SK-N-SH (cell line): ENCODE measurements at regions not wholly inside any gene's neighbourhood (a gene's known extent, or its start where the extent isn't known, plus 50 kb on each side); places are given as distances from the start of the nearest gene placed in this dataset.

Experiments used
- CTCF ChIA-PET: fragments of 300-600, 350-600 bp; formaldehyde crosslinking; extraction: SDS; loops from one replicate; lab custom pipeline; 2021; lab: Yijun Ruan, JAX
- POLR2A ChIA-PET: fragments of 350-600 bp; sonication (Branson Sonifier 250); formaldehyde crosslinking; extraction: SDS; loops from one replicate; lab custom pipeline; 2020; ENCODE audit warnings: antibody characterized with exemption, inconsistent platforms; lab: Yijun Ruan, JAX
- DNase-seq: peaks from one replicate; pipeline ENCODE4 v3.0.0; 2012
- H2AFZ ChIP-seq: fragments of 200-600 bp; sonication (generic); 2 replicates; pipeline ENCODE4 v1.8.1; 2016; ENCODE audit warnings: antibody characterized with exemption, mild to moderate bottlenecking, low read depth
- H3F3A ChIP-seq: fragments of 200-600 bp; sonication (generic); replicated peaks from 2 replicates; pipeline ENCODE3; 2016; ENCODE audit warnings: antibody characterized with exemption, mild to moderate bottlenecking; ENCODE audit not compliant: insufficient read depth
- H3K27ac ChIP-seq, 2 experiments: fragments of 200-500 bp in 1 of 2; fragments of 200-600 bp in 1 of 2; sonication (Bioruptor generic) in 1 of 2; sonication (generic), shearing (Covaris generic) in 1 of 2; 2 replicates each; pipeline versions ENCODE4 v1.5.1 to v1.6.1; 2014 to 2016; ENCODE audit warnings: low read depth in 2 of 2, inconsistent platforms in 1 of 2, low read length in 1 of 2, mild to moderate bottlenecking in 1 of 2, mixed read lengths in 1 of 2
- H3K27me3 ChIP-seq: fragments of 200-600 bp; sonication (generic), shearing (Covaris generic); 2 replicates; pipeline ENCODE4 v1.6.1; 2016; ENCODE audit warnings: mixed run types; ENCODE audit not compliant: insufficient read depth
- H3K36me3 ChIP-seq, 2 experiments: fragments of 200-500 bp in 1 of 2; fragments of 200-600 bp in 1 of 2; sonication (Bioruptor generic) in 1 of 2; sonication (generic) in 1 of 2; replicated peaks in 1 of 2; 2 replicates each; pipeline versions ENCODE3 to v1.5.1; 2014 to 2016; ENCODE audit warnings: low read length in 1 of 2, mild to moderate bottlenecking in 1 of 2; ENCODE audit not compliant: insufficient read depth in 2 of 2, control insufficient read depth in 1 of 2
- H3K4me1 ChIP-seq, 2 experiments: fragments of 200-500 bp in 1 of 2; fragments of 200-600 bp in 1 of 2; sonication (Bioruptor generic) in 1 of 2; sonication (generic), shearing (Covaris generic) in 1 of 2; 2 replicates each; pipeline versions ENCODE4 v1.5.1 to v1.6.1; 2014 to 2016; ENCODE audit warnings: low read depth in 1 of 2, low read length in 1 of 2, mixed run types in 1 of 2; ENCODE audit not compliant: insufficient read depth in 2 of 2, control insufficient read depth in 1 of 2
- H3K4me2 ChIP-seq: fragments of 200-600 bp; sonication (generic), shearing (Covaris generic); 2 replicates; pipeline ENCODE4 v1.6.1; 2017; ENCODE audit warnings: mixed run types
- H3K4me3 ChIP-seq, 2 experiments: fragments of 200-500 bp in 1 of 2; fragments of 200-600 bp in 1 of 2; sonication (Bioruptor generic) in 1 of 2; sonication (generic), shearing (Covaris generic) in 1 of 2; 2 replicates each; pipeline versions ENCODE4 v1.5.1 to v1.8.1; 2014 to 2016; ENCODE audit warnings: low read depth in 2 of 2, inconsistent platforms in 1 of 2, low read length in 1 of 2, mild to moderate bottlenecking in 1 of 2, mixed read lengths in 1 of 2, moderate library complexity in 1 of 2
- H3K79me2 ChIP-seq: fragments of 200-600 bp; sonication (generic); 2 replicates; pipeline ENCODE4 v1.8.1; 2017; ENCODE audit warnings: mild to moderate bottlenecking; ENCODE audit not compliant: insufficient read depth
- H3K9ac ChIP-seq: fragments of 200-600 bp; sonication (generic); 2 replicates; pipeline ENCODE4 v1.6.1; 2017; ENCODE audit warnings: mixed run types
- H3K9me2 ChIP-seq: fragments of 200-600 bp; sonication (generic); 2 replicates; pipeline ENCODE4 v1.6.1; 2017; ENCODE audit warnings: mixed run types
- H3K9me3 ChIP-seq: fragments of 200-600 bp; sonication (generic); 2 replicates; pipeline ENCODE4 v1.6.1; 2017; ENCODE audit warnings: mixed run types, mild to moderate bottlenecking, moderate library complexity
- H4K20me1 ChIP-seq: fragments of 200-600 bp; sonication (generic); 2 replicates; pipeline ENCODE4 v1.6.1; 2017; ENCODE audit warnings: mild to moderate bottlenecking, mixed run types; ENCODE audit not compliant: insufficient read depth
- CHD2 ChIP-seq: fragments of 150-350 bp; IDR thresholded peaks from 2 replicates; pipeline ENCODE4 v1.6.1; 2018; ENCODE audit warnings: low read length; ENCODE audit not compliant: partially characterized antibody
- ELF1 ChIP-seq: IDR thresholded peaks from 2 replicates; pipeline ENCODE4 v1.4.0; 2012
- EZH2phosphoT487 ChIP-seq: fragments of 200-600 bp; sonication (generic); IDR thresholded peaks from 2 replicates; pipeline ENCODE4 v1.6.1; 2017; ENCODE audit warnings: low read depth, mixed run types, mild to moderate bottlenecking, antibody characterized with exemption, moderate library complexity, borderline replicate concordance
- FOXM1 ChIP-seq: IDR thresholded peaks from 2 replicates; pipeline ENCODE4 v1.4.0; 2012; ENCODE audit warnings: low read depth, mild to moderate bottlenecking
- GATA2 ChIP-seq: sonication (generic); formaldehyde crosslinking; IDR thresholded peaks from 2 replicates; pipeline ENCODE4 v1.5.0; 2020; ENCODE audit warnings: mild to moderate bottlenecking, missing genetic modification reagents
- JUND ChIP-seq: IDR thresholded peaks from 2 replicates; pipeline ENCODE4 v1.4.0; 2012
- MXI1 ChIP-seq: IDR thresholded peaks from 2 replicates; pipeline ENCODE4 v1.6.1; 2012; ENCODE audit warnings: mild to moderate bottlenecking, low read depth, low read length, improper control_type of control experiment
- RAD21 ChIP-seq: IDR thresholded peaks from 2 replicates; pipeline ENCODE4 v1.6.1; 2012; ENCODE audit warnings: mild to moderate bottlenecking, low read length
- RXRA ChIP-seq: IDR thresholded peaks from 2 replicates; pipeline ENCODE4 v1.4.0; 2012; ENCODE audit warnings: low read depth, mild to moderate bottlenecking, borderline replicate concordance
- SMC3 ChIP-seq: IDR thresholded peaks from 2 replicates; pipeline ENCODE4 v1.6.1; 2012; ENCODE audit warnings: low read depth, low read length, improper control_type of control experiment
- TCF12 ChIP-seq: IDR thresholded peaks from 2 replicates; pipeline ENCODE4 v1.4.0; 2012
- TEAD4 ChIP-seq: IDR thresholded peaks from 2 replicates; pipeline ENCODE4 v1.4.0; 2012; ENCODE audit warnings: mild to moderate bottlenecking, borderline replicate concordance; ENCODE audit not compliant: insufficient read depth
- WGBS: methylation state at CpG from one replicate; pipeline ENCODE4 v1.1.6; 2017; ENCODE audit warnings: low lambda C conversion rate; 5-methylcytosine and 5-hydroxymethylcytosine counted together
- TF ChIP-seq, protein P1 (sequence below): fragments of 150-350 bp; IDR thresholded peaks from 2 replicates; pipeline ENCODE4 v1.6.1; 2016; ENCODE audit warnings: mild to moderate bottlenecking, low read depth, low read length
- TF ChIP-seq, protein P2 (sequence below): fragments of 200-600 bp; sonication (generic); IDR thresholded peaks from 2 replicates; pipeline ENCODE4 v1.6.1; 2017; ENCODE audit warnings: antibody characterized with exemption, mild to moderate bottlenecking, moderate library complexity
- TF ChIP-seq, protein P3 (sequence below): IDR thresholded peaks from 2 replicates; pipeline ENCODE4 v1.6.1; 2012; ENCODE audit warnings: mild to moderate bottlenecking, low read depth, low read length, moderate library complexity
- TF ChIP-seq, protein P4 (sequence below): IDR thresholded peaks from 2 replicates; pipeline ENCODE4; 2012

DNA sequence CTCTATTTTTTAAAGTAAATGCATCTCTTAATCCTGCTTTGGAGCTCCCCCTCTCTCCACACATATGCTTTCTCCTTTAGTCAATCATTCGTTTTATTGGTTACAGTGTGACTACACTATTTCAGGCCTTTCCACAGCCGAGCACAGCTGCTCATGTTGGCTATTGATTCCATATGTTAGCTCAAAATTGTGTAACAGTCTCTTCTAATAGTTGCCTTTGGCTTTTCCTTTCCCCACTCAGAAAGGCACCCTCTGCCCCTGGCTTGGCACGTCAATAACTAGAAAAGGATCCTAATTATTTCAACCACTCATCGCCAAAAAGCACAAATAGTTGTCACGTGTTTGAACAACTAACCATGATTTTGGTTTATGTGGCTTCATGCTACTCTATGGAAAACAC is 410.3 kb upstream of the SLC35B3 start:
- H3K27me3 ChIP-seq: no peaks in the 10 kb centered on the region
- H3K4me1 ChIP-seq: no peaks in the 10 kb centered on the region
- H3K27ac ChIP-seq: no peak overlapping the region
- no peak overlapping the region for H3K4me2 ChIP-seq
- no peak overlapping the region for H2AFZ ChIP-seq
- WGBS: 11% methylated on average over 5 of the region's 5 CpGs
- TF ChIP-seq CHD2 (no peak), SMC3 (no peak), MXI1 (no peak), GATA2 (no peak), EZH2phosphoT487 (no peak), FOXM1 (no peak), RXRA (no peak), TEAD4 (no peak), ELF1 (no peak), TCF12 (no peak), RAD21 (no peak), JUND (no peak)
- TF ChIP-seq, protein P1, sequence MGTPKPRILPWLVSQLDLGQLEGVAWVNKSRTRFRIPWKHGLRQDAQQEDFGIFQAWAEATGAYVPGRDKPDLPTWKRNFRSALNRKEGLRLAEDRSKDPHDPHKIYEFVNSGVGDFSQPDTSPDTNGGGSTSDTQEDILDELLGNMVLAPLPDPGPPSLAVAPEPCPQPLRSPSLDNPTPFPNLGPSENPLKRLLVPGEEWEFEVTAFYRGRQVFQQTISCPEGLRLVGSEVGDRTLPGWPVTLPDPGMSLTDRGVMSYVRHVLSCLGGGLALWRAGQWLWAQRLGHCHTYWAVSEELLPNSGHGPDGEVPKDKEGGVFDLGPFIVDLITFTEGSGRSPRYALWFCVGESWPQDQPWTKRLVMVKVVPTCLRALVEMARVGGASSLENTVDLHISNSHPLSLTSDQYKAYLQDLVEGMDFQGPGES: no peak
- TF ChIP-seq, protein P2, sequence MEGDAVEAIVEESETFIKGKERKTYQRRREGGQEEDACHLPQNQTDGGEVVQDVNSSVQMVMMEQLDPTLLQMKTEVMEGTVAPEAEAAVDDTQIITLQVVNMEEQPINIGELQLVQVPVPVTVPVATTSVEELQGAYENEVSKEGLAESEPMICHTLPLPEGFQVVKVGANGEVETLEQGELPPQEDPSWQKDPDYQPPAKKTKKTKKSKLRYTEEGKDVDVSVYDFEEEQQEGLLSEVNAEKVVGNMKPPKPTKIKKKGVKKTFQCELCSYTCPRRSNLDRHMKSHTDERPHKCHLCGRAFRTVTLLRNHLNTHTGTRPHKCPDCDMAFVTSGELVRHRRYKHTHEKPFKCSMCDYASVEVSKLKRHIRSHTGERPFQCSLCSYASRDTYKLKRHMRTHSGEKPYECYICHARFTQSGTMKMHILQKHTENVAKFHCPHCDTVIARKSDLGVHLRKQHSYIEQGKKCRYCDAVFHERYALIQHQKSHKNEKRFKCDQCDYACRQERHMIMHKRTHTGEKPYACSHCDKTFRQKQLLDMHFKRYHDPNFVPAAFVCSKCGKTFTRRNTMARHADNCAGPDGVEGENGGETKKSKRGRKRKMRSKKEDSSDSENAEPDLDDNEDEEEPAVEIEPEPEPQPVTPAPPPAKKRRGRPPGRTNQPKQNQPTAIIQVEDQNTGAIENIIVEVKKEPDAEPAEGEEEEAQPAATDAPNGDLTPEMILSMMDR: no peak
- TF ChIP-seq, protein P3, sequence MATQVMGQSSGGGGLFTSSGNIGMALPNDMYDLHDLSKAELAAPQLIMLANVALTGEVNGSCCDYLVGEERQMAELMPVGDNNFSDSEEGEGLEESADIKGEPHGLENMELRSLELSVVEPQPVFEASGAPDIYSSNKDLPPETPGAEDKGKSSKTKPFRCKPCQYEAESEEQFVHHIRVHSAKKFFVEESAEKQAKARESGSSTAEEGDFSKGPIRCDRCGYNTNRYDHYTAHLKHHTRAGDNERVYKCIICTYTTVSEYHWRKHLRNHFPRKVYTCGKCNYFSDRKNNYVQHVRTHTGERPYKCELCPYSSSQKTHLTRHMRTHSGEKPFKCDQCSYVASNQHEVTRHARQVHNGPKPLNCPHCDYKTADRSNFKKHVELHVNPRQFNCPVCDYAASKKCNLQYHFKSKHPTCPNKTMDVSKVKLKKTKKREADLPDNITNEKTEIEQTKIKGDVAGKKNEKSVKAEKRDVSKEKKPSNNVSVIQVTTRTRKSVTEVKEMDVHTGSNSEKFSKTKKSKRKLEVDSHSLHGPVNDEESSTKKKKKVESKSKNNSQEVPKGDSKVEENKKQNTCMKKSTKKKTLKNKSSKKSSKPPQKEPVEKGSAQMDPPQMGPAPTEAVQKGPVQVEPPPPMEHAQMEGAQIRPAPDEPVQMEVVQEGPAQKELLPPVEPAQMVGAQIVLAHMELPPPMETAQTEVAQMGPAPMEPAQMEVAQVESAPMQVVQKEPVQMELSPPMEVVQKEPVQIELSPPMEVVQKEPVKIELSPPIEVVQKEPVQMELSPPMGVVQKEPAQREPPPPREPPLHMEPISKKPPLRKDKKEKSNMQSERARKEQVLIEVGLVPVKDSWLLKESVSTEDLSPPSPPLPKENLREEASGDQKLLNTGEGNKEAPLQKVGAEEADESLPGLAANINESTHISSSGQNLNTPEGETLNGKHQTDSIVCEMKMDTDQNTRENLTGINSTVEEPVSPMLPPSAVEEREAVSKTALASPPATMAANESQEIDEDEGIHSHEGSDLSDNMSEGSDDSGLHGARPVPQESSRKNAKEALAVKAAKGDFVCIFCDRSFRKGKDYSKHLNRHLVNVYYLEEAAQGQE: no peak
- TF ChIP-seq, protein P4, sequence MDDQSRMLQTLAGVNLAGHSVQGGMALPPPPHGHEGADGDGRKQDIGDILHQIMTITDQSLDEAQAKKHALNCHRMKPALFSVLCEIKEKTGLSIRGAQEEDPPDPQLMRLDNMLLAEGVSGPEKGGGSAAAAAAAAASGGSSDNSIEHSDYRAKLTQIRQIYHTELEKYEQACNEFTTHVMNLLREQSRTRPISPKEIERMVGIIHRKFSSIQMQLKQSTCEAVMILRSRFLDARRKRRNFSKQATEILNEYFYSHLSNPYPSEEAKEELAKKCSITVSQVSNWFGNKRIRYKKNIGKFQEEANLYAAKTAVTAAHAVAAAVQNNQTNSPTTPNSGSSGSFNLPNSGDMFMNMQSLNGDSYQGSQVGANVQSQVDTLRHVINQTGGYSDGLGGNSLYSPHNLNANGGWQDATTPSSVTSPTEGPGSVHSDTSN: no peak
- CTCF ChIA-PET: no interaction called here
- DNase-seq: no peak
- no peak overlapping the region for H3K9ac ChIP-seq
- H3K4me3 ChIP-seq: no peak overlapping the region
- H3K9me3 ChIP-seq: no peaks in the 10 kb centered on the region
- H3K9me2 ChIP-seq: no peaks in the 10 kb centered on the region
- no peaks in the 10 kb centered on the region for H4K20me1 ChIP-seq
- H3K36me3 ChIP-seq: no peaks in the 10 kb centered on the region
- no peaks in the 10 kb centered on the region for H3F3A ChIP-seq
- POLR2A ChIA-PET: no interaction called here
- H3K79me2 ChIP-seq: no peaks in the 10 kb centered on the region
